ENCODE measurements at regions not wholly inside any gene's neighbourhood (a gene's known extent, or its start where the extent isn't known, plus 50 kb on each side); places are given as distances from the start of the nearest gene placed in this dataset.

GRCh38 chrX:23540532-23540931 lies 126.8 kb upstream of the PRDX4 start:
- no peaks in the 10 kb centered on the region for H3K36me3 ChIP-seq (ENCODE audit: control insufficient read depth in 2 of 2, extremely low read depth in 1 of 2, insufficient read depth in 2 of 2, low read length in 2 of 2)
- H3K9me1 ChIP-seq (replicated peaks; ENCODE audit: control insufficient read depth, extremely low read depth, insufficient read depth, low read length), result no peaks in the 10 kb centered on the region
- H3K4me2 ChIP-seq (ENCODE audit: insufficient read depth, low read length), result no peak overlapping the region
- intact Hi-C loops (cut with micrococcal nuclease) (no loop called here), dilution Hi-C loops (cut with MboI; ENCODE audit: extremely low pct_ligation_motif_present, low sequenced_read_pairs) (no loop called here)
- FAIRE-seq (no peak), DNase-seq (ENCODE audit: low read depth, low spot score) (no peak)
- H3K27me3 ChIP-seq (ENCODE audit: control insufficient read depth in 2 of 2, insufficient read depth in 2 of 2, low read length in 2 of 2), result no peaks in the 10 kb centered on the region
- no peak overlapping the region for H2AFZ ChIP-seq (ENCODE audit: low read depth, low read length)
- TF ChIP-seq MAX (IDR thresholded peaks at IDR 0.05; ENCODE audit: insufficient read depth, insufficient read length), result no peak
- TF ChIP-seq CTCF (IDR thresholded peaks at IDR 0.05; ENCODE audit: extremely low read depth in 1 of 2, insufficient read depth in 1 of 2, low read depth in 1 of 2, low read length in 2 of 2), result no peak
- TF ChIP-seq POLR2A (IDR thresholded peaks at IDR 0.05; ENCODE audit: low read depth, low read length), result no peak
- no peak for TF ChIP-seq MYC (IDR thresholded peaks at IDR 0.05; ENCODE audit: low read depth, low read length)
- TF ChIP-seq EZH2 (IDR thresholded peaks at IDR 0.05; ENCODE audit: borderline replicate concordance, low read depth, low read length, severe bottlenecking), result no peak
- no peak for TF ChIP-seq POLR2AphosphoS5 (IDR thresholded peaks at IDR 0.05; ENCODE audit: insufficient read depth, low read depth, low read length)
- TF ChIP-seq GATA2 (IDR thresholded peaks at IDR 0.05; ENCODE audit: insufficient read depth, insufficient read length, low read depth, low read length), result no peak
- TF ChIP-seq JUN (IDR thresholded peaks at IDR 0.05; ENCODE audit: borderline replicate concordance, insufficient read depth, insufficient read length, low read depth), result no peak
- TF ChIP-seq FOS (IDR thresholded peaks at IDR 0.05; ENCODE audit: borderline replicate concordance, insufficient read depth, low read length), result no peak
- no TSS peak for BruUV-seq (replicated peaks)
- ChIA-PET CTCF (no interaction called here), POLR2A (no interaction called here)
- H3K79me2 ChIP-seq (ENCODE audit: control insufficient read depth, insufficient read depth, low read length), result no peaks in the 10 kb centered on the region
- no peak overlapping the region for H3K27ac ChIP-seq (ENCODE audit: insufficient read depth, low read depth, low read length)
- H3K4me1 ChIP-seq (ENCODE audit: control insufficient read depth, extremely low read depth, insufficient read depth, low read length), result no peaks in the 10 kb centered on the region
- no peak overlapping the region for H3K9ac ChIP-seq (replicated peaks; ENCODE audit: extremely low read depth, insufficient read depth, low read length)
- H3K9me3 ChIP-seq (replicated peaks; ENCODE audit: control insufficient read depth, insufficient read depth, low read length), result no peaks in the 10 kb centered on the region
- H4K20me1 ChIP-seq (replicated peaks; ENCODE audit: control insufficient read depth, extremely low read depth, insufficient read depth, low read length), result no peaks in the 10 kb centered on the region
- no peak overlapping the region for H3K4me3 ChIP-seq (replicated peaks in 1 of 3; ENCODE audit: insufficient read depth in 1 of 3, low read depth in 1 of 3, low read length in 3 of 3)

Measured in endothelial cell of umbilical vein (primary cell).